Left ventricle myocardium inferior (tissue), 1 donor: ENCODE measurements at regions not wholly inside any gene's neighbourhood (a gene's known extent, or its start where the extent isn't known, plus 50 kb on each side); places are given as distances from the start of the nearest gene placed in this dataset.
"Not testable (repeated sequence)": the region's sequence is repeated elsewhere in the genome, so short reads cannot be mapped to it uniquely, and the experiment has no call there.

Experiments used
- DNase-seq: peaks from one replicate; pipeline ENCODE4 v3.0.0-alpha.2; 2020
- H3K27ac ChIP-seq: fragments of 200-600 bp; replicated peaks from 2 replicates; pipeline ENCODE4 v1.8.0; 2021
- H3K27me3 ChIP-seq: fragments of 200-600 bp; 2 replicates; pipeline ENCODE4 v1.8.0; 2021; ENCODE audit warnings: low read depth
- H3K36me3 ChIP-seq: fragments of 200-600 bp; 2 replicates; pipeline ENCODE4 v1.8.0; 2021
- H3K4me1 ChIP-seq: fragments of 200-600 bp; 2 replicates; pipeline ENCODE4 v1.8.0; 2021
- H3K4me3 ChIP-seq: fragments of 200-600 bp; 2 replicates; pipeline ENCODE4 v1.8.0; 2021; ENCODE audit warnings: mild to moderate bottlenecking, moderate library complexity
- H3K9me3 ChIP-seq: fragments of 200-600 bp; replicated peaks from 2 replicates; pipeline ENCODE4 v1.8.0; 2021
- intact Hi-C: fragments of 100-400 bp; cut with micrococcal nuclease; formaldehyde crosslinking; loops from one replicate; pipeline ENCODE4 v1.11.0; 2022
- TF ChIP-seq, protein P1 (sequence below): fragments of 200-600 bp; IDR thresholded peaks from 2 replicates; pipeline ENCODE4 v1.8.0; 2021; ENCODE audit warnings: antibody characterized with exemption, mild to moderate bottlenecking, borderline replicate concordance
- donor health status: DM: no; HTN: yes; CAD: no; lungs with severe emphysema.

DNA sequence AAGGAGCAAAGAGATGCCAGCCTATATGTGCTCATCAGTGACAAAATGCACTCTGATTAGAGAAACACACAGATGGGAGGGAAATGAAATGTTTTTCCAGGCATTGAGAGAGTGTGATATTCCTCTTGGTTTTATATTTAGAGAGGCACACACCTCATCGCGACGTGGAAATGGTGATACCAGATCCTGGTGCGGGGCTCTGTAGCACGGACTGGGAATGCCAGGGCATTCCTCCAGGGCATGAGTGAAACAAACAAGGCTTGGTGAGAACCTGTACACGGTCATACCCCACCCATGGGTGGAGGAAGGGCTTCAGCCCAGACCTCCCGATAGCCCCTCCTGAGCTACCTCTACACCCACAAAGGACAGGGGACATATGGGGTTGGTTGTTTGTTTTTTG, 280.2 kb downstream of the C16orf95 start:
- Histone ChIP-seq H3K9me3 (no peaks in the 10 kb centered on the region), H3K4me1 (peaks cover 20% of the 10 kb centered on the region), H3K36me3 (no peaks in the 10 kb centered on the region), H3K27me3 (no peaks in the 10 kb centered on the region), H3K4me3 (no peak overlapping the region), H3K27ac (no peak overlapping the region)
- TF ChIP-seq, protein P1, sequence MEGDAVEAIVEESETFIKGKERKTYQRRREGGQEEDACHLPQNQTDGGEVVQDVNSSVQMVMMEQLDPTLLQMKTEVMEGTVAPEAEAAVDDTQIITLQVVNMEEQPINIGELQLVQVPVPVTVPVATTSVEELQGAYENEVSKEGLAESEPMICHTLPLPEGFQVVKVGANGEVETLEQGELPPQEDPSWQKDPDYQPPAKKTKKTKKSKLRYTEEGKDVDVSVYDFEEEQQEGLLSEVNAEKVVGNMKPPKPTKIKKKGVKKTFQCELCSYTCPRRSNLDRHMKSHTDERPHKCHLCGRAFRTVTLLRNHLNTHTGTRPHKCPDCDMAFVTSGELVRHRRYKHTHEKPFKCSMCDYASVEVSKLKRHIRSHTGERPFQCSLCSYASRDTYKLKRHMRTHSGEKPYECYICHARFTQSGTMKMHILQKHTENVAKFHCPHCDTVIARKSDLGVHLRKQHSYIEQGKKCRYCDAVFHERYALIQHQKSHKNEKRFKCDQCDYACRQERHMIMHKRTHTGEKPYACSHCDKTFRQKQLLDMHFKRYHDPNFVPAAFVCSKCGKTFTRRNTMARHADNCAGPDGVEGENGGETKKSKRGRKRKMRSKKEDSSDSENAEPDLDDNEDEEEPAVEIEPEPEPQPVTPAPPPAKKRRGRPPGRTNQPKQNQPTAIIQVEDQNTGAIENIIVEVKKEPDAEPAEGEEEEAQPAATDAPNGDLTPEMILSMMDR: no peak
- no peak for DNase-seq
- intact Hi-C loops: no loop called here

DNA sequence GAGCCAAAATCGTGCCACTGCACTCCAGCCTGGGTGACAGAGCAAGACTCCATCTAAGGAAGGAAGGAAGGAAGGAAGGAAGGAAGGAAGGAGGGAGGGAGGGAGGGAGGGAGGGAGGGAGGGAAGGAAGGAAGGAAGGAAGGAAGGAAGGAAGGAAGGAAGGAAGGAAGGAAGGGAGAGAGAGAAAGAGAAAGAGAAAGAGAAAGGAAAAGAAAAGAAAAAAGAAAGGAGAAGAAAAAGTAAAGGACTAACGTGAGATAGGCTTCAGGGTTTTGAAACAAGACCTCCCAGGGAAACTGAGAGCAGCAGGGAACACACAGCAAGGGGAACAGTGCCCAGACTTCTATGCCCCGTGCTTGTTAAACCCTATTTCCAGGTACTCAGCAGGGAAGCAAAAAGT, 278.7 kb downstream of the C16orf95 start:
- H3K4me1 ChIP-seq: peaks cover 18% of the 10 kb centered on the region
- DNase-seq, H3K27ac ChIP-seq, H3K36me3 ChIP-seq, H3K27me3 ChIP-seq, intact Hi-C loops, H3K9me3 ChIP-seq, H3K4me3 ChIP-seq: not testable (repeated sequence)

DNA sequence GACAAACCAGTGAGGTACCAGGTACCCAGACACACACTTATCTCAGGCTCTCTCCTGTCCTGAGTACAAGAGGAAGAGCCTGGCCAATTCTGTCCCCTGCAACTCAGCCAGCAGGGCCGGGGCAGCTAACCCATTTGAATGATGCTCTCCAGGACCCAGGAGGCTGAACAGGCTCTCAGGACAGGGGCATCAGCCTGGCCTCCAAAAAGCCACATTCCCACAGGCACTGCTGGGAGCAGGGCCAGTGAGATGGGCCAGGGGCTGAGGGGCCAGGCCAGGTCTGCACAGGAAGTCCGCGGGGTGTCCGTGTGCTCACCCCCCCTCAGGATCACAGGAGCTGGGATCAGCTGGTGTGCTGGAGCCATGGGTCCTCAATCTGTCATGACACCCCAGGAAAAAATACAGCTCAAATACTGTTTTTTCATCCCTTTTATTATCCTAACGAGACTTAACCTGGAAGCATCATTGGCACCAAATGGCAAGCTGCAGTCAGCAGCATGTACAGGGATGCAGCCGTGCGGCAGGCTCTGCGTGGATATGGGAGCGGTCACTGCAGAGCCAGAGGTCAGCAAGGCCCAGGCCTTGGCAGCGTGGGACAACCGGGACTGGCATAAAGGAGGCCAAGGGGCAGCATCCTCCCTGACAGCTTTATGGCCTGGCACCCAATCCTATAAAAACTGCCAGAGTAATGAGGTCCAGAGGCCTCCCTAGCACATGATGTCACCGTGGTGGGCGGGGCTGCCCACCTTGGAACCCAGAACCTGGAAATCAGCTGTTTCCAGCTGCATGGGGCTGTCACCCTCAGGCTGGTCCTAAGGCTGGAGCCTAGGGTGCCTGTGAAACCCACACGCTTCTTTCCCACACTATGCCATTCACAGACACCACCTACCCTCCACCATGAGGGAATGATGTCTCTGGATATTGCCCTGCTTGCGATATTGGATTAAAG, 276.7 kb downstream of the C16orf95 start:
- Histone ChIP-seq H3K27ac (no peak overlapping the region), H3K4me3 (no peak overlapping the region), H3K4me1 (peaks cover 19% of the 10 kb centered on the region), H3K9me3 (no peaks in the 10 kb centered on the region), H3K27me3 (no peaks in the 10 kb centered on the region), H3K36me3 (no peaks in the 10 kb centered on the region)
- TF ChIP-seq, protein P1: no peak
- DNase-seq: no peak
- intact Hi-C loops: no loop called here

DNA sequence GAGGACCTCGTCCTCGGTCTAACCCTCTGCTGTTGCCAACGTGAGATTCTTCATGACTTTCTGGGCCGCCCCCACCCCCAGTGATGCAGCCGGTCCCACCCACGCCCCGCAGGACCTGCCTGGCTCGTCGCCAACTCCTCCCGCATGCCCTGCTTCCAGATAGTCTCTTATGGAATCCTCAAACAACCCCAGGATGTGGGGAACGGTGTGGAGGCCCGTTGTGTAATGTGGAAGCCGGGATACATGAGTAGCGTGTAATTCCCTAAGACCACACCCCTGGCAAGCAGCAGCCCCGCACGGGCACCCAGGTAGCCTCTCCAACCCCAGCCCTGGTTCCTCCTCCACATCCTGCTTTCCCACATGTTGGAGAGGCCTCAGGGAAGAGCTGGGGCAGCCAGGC, 275.9 kb downstream of the C16orf95 start:
- Histone ChIP-seq H3K4me3 (no peak overlapping the region), H3K27ac (no peak overlapping the region), H3K36me3 (no peaks in the 10 kb centered on the region), H3K9me3 (no peaks in the 10 kb centered on the region), H3K27me3 (no peaks in the 10 kb centered on the region), H3K4me1 (peaks cover 19% of the 10 kb centered on the region)
- TF ChIP-seq, protein P1: no peak
- no peak for DNase-seq
- intact Hi-C loops: no loop called here

DNA sequence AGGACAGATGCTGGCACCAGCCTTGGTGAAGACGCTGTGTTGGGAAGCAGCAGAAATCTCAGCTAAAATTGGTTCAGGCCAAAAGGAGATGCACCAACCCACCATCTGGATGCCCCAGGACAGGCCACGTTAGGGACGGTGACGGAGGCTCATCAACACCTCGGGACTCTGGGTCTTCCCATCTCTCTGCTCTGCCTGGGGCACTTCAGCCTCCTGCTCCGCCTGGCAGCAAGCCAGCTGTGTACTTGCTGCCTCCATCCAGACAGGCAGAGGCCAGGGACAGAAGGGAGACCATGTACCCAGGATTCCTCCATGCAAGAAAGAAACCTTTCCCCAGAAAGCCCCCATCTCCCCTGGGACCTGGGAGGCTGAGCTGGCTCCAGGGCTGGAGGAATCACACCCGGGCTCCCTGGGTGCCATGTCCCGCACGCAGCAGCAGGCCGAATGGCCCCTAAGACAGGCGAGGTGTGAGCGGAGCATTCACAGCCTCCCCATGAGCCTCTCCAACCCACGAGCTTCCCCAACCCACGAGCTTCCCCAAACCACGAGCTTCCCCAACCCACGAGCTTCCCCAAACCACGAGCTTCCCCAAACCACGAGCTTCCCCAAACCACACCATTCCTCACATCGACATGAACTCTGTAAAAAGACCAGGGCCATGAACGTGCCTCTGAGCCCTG, 274.5 kb downstream of the C16orf95 start:
- intact Hi-C loops: no loop called here
- TF ChIP-seq, protein P1: no peak
- H3K27me3 ChIP-seq: no peaks in the 10 kb centered on the region
- no peaks in the 10 kb centered on the region for H3K36me3 ChIP-seq
- no peak for DNase-seq
- peak overlapping the region; percentile 62 for H3K27ac ChIP-seq
- H3K4me3 ChIP-seq: no peak overlapping the region
- H3K9me3 ChIP-seq: no peaks in the 10 kb centered on the region
- peaks cover 19% of the 10 kb centered on the region for H3K4me1 ChIP-seq
